ENCODE measurements at regions not wholly inside any gene's neighbourhood (a gene's known extent, or its start where the extent isn't known, plus 50 kb on each side); places are given as distances from the start of the nearest gene placed in this dataset.

GRCh38 chr3:82382831-82383230, 621.4 kb upstream of the GBE1 start:
- H2AFZ ChIP-seq (ENCODE audit: low read depth, low read length): no peak overlapping the region
- no peaks in the 10 kb centered on the region for H3K27me3 ChIP-seq (ENCODE audit: control insufficient read depth in 2 of 2, insufficient read depth in 2 of 2, low read length in 2 of 2)
- H3K4me3 ChIP-seq: no peak overlapping the region
- no peak overlapping the region for H3K27ac ChIP-seq (ENCODE audit: extremely low read depth, low read depth, low read length)
- ChIA-PET CTCF (ENCODE audit: low intra/inter-chr PET ratio) (no interaction called here), POLR2A (no interaction called here)
- no peak overlapping the region for H3K9ac ChIP-seq (ENCODE audit: insufficient read depth in 1 of 2, low read depth in 2 of 2, low read length in 2 of 2)
- BruUV-seq (replicated peaks): no TSS peak
- no peaks in the 10 kb centered on the region for H3K4me1 ChIP-seq (replicated peaks in 1 of 2; ENCODE audit: control insufficient read depth in 2 of 2, insufficient read depth in 2 of 2, low read length in 2 of 2)
- H3K79me2 ChIP-seq (ENCODE audit: control insufficient read depth, insufficient read depth, low read length): no peaks in the 10 kb centered on the region
- H3K9me1 ChIP-seq (ENCODE audit: control insufficient read depth, insufficient read depth, low read length): no peaks in the 10 kb centered on the region
- no peak overlapping the region for H3K4me2 ChIP-seq (ENCODE audit: insufficient read depth, low read length)
- in situ Hi-C loops (cut with MboI): no loop called here
- intact Hi-C loops (cut with micrococcal nuclease): no loop called here
- ATAC-seq: no peak
- FAIRE-seq: no peak
- DNase-seq (ENCODE audit: extremely low read depth in 1 of 4, low spot score in 3 of 4): no peak
- H4K20me1 ChIP-seq (replicated peaks; ENCODE audit: control insufficient read depth, insufficient read depth, low read length): no peaks in the 10 kb centered on the region
- no peaks in the 10 kb centered on the region for H3K9me3 ChIP-seq (replicated peaks; ENCODE audit: control insufficient read depth, insufficient read depth, low read depth, low read length)
- 0% methylated on average over 4 of the region's 4 CpGs for WGBS (ENCODE audit: insufficient coverage, low coverage, missing lambda C conversion rate)
- no peaks in the 10 kb centered on the region for H3K36me3 ChIP-seq (ENCODE audit: control insufficient read depth, insufficient read depth, low read length)
- TF ChIP-seq ZNF280A (IDR thresholded peaks at IDR 0.05; ENCODE audit: low read depth, partially characterized antibody) (no peak), EP300 (IDR thresholded peaks at IDR 0.05; ENCODE audit: low read length) (no peak), COPS2 (conservative IDR thresholded peaks at IDR 0.05) (no peak), UBTF (IDR thresholded peaks at IDR 0.05; ENCODE audit: borderline replicate concordance in 1 of 2, low read depth in 2 of 2, low read length in 2 of 2) (no peak), RFX1 (IDR thresholded peaks at IDR 0.05) (no peak), CHD4 (IDR thresholded peaks at IDR 0.05; ENCODE audit: insufficient read depth, insufficient replicate concordance, low read depth, low read length, poor library complexity, severe bottlenecking) (no peak), E2F6 (IDR thresholded peaks at IDR 0.05; ENCODE audit: borderline replicate concordance in 1 of 2, extremely low read depth in 1 of 2, insufficient read depth in 1 of 2, insufficient read length in 1 of 2, low read depth in 1 of 2, low read length in 1 of 2, poor library complexity in 1 of 2, severe bottlenecking in 1 of 2) (no peak), CEBPZ (IDR thresholded peaks at IDR 0.05; ENCODE audit: borderline replicate concordance, low read depth, low read length) (no peak), ZNF518B (CRISPR knock-in tag; IDR thresholded peaks at IDR 0.05) (no peak)
